H1 (cell line): ENCODE measurements at regions not wholly inside any gene's neighbourhood (a gene's known extent, or its start where the extent isn't known, plus 50 kb on each side); places are given as distances from the start of the nearest gene placed in this dataset.

Experiments used
- CTCF ChIA-PET: fragments of 300-600 bp; sonication (Branson Sonifier 250); formaldehyde crosslinking; loops from one replicate; lab custom pipeline; 2021; ENCODE audit not compliant: partially characterized antibody; lab: Charles Lee
- POLR2A ChIA-PET: fragments of 300-600 bp; sonication (Branson Sonifier 250); formaldehyde crosslinking; loops from one replicate; lab custom pipeline; 2021; ENCODE audit warnings: inconsistent platforms; ENCODE audit not compliant: partially characterized antibody; lab: Charles Lee
- DNase-seq, 2 experiments: peaks; one replicate each; pipeline versions ENCODE4 v3.0.0 to v3.0.0-alpha.2; 2010 to 2022; ENCODE audit warnings: low spot score in 2 of 2, low read depth in 1 of 2, mixed read lengths in 1 of 2
- FAIRE-seq: peaks from 2 replicates; lab custom pipeline; 2011; peaks lifted over from hg19 to GRCh38; lab: Jason Lieb, UNC
- H2AFZ ChIP-seq: 2 replicates; pipeline ENCODE4 v1.8.1; 2012; ENCODE audit warnings: low read length, inconsistent platforms
- H2AK5ac ChIP-seq: 2 replicates; pipeline ENCODE4 v1.6.1; 2013; ENCODE audit warnings: low read depth, low read length
- H2BK120ac ChIP-seq: replicated peaks from 2 replicates; pipeline ENCODE3; 2013; ENCODE audit warnings: low read depth, low read length, inconsistent platforms
- H2BK12ac ChIP-seq: 2 replicates; pipeline ENCODE4 v1.6.1; 2013; ENCODE audit warnings: low read depth, low read length
- H2BK15ac ChIP-seq: 2 replicates; pipeline ENCODE4 v1.6.1; 2013; ENCODE audit warnings: low read length
- H2BK20ac ChIP-seq: 2 replicates; pipeline ENCODE4 v1.6.1; 2013; ENCODE audit warnings: low read length
- H2BK5ac ChIP-seq: 2 replicates; pipeline ENCODE4 v1.6.1; 2013; ENCODE audit warnings: low read depth, low read length
- H3K14ac ChIP-seq: 2 replicates; pipeline ENCODE4 v1.6.1; 2013; ENCODE audit warnings: inconsistent platforms; ENCODE audit not compliant: insufficient read length
- H3K18ac ChIP-seq: 2 replicates; pipeline ENCODE4 v1.6.1; 2013; ENCODE audit warnings: low read length; ENCODE audit errors: extremely low read depth
- H3K23ac ChIP-seq: 2 replicates; pipeline ENCODE4 v1.6.1; 2013; ENCODE audit warnings: inconsistent platforms; ENCODE audit not compliant: insufficient read length
- H3K23me2 ChIP-seq: 2 replicates; pipeline ENCODE4 v1.6.1; 2013; ENCODE audit warnings: low read depth, low read length
- H3K27ac ChIP-seq: 2 replicates; pipeline ENCODE4 v1.6.1; 2011; ENCODE audit warnings: low read depth, low read length, inconsistent platforms
- H3K27me3 ChIP-seq, 4 experiments: replicated peaks in 1 of 4; 1 replicate in 1 of 4; 2 replicates in 3 of 4; pipeline versions ENCODE4 v1.6.1 to v1.8.1; 2011 to 2013; ENCODE audit warnings: low read length in 3 of 4, mild to moderate bottlenecking in 3 of 4, inconsistent platforms in 2 of 4, mixed read lengths in 2 of 4, moderate library complexity in 1 of 4; ENCODE audit not compliant: control insufficient read depth in 3 of 4, insufficient read depth in 3 of 4; ENCODE audit errors: extremely low read depth in 1 of 4
- H3K36me3 ChIP-seq, 4 experiments: 2 replicates each; pipeline versions ENCODE4 v1.6.1 to v1.8.1; 2011 to 2013; ENCODE audit warnings: mild to moderate bottlenecking in 4 of 4, low read length in 3 of 4, moderate library complexity in 2 of 4, control low read depth in 1 of 4, inconsistent platforms in 1 of 4; ENCODE audit not compliant: insufficient read depth in 4 of 4, control insufficient read depth in 2 of 4
- H3K4ac ChIP-seq: replicated peaks from 2 replicates; pipeline ENCODE3; 2013; ENCODE audit warnings: low read length, low read depth, mixed read lengths, inconsistent platforms; ENCODE audit not compliant: insufficient read length
- H3K4me1 ChIP-seq, 4 experiments: replicated peaks in 1 of 4; 1 replicate in 1 of 4; 2 replicates in 3 of 4; pipeline versions ENCODE4 v1.6.1 to v1.8.1; 2011 to 2013; ENCODE audit warnings: low read length in 3 of 4, inconsistent platforms in 2 of 4, mixed read lengths in 1 of 4; ENCODE audit not compliant: insufficient read depth in 4 of 4, control insufficient read depth in 3 of 4
- H3K4me2 ChIP-seq, 2 experiments: 2 replicates each; pipeline versions ENCODE4 v1.6.1 to v1.8.1; 2011 to 2013; ENCODE audit warnings: low read depth in 2 of 2, low read length in 2 of 2, control low read depth in 1 of 2, inconsistent platforms in 1 of 2, mild to moderate bottlenecking in 1 of 2; ENCODE audit not compliant: insufficient read depth in 1 of 2
- H3K4me3 ChIP-seq, 4 experiments: fragments of 200-600, 300-600 bp in 1 of 4; sonication (generic), shearing (Covaris generic), sonication (Bioruptor Twin) in 1 of 4; 2 replicates each; pipeline versions ENCODE4 v1.5.1 to v1.8.1; 2011 to 2016; ENCODE audit warnings: low read length in 4 of 4, low read depth in 3 of 4, control low read depth in 2 of 4, inconsistent platforms in 2 of 4, mild to moderate bottlenecking in 2 of 4, mixed read lengths in 1 of 4, moderate library complexity in 1 of 4; ENCODE audit not compliant: insufficient read depth in 2 of 4; ENCODE audit errors: extremely low read depth in 1 of 4
- H3K56ac ChIP-seq: replicated peaks from 2 replicates; pipeline ENCODE3; 2013; ENCODE audit warnings: low read depth, mild to moderate bottlenecking, mixed read lengths, low read length, inconsistent platforms; ENCODE audit not compliant: insufficient read length
- H3K79me1 ChIP-seq: 2 replicates; pipeline ENCODE4 v1.6.1; 2013; ENCODE audit warnings: low read depth, low read length, control low read depth
- H3K79me2 ChIP-seq, 2 experiments: 2 replicates each; pipeline versions ENCODE4 v1.6.1 to v1.8.1; 2012 to 2013; ENCODE audit warnings: low read length in 2 of 2, mild to moderate bottlenecking in 2 of 2, inconsistent platforms in 1 of 2; ENCODE audit not compliant: insufficient read depth in 2 of 2, control insufficient read depth in 1 of 2
- H3K9ac ChIP-seq, 4 experiments: replicated peaks in 1 of 4; 1 replicate in 1 of 4; 2 replicates in 3 of 4; pipeline versions ENCODE4 v1.6.1 to v1.8.1; 2011 to 2013; ENCODE audit warnings: low read depth in 3 of 4, low read length in 3 of 4, control low read depth in 2 of 4, mild to moderate bottlenecking in 2 of 4, moderate library complexity in 2 of 4, inconsistent platforms in 1 of 4; ENCODE audit errors: extremely low read depth in 1 of 4
- H3K9me3 ChIP-seq, 2 experiments: 2 replicates each; pipeline versions ENCODE4 v1.6.1 to v1.8.1; 2012 to 2013; ENCODE audit warnings: mild to moderate bottlenecking in 2 of 2, moderate library complexity in 2 of 2, control low read depth in 1 of 2, inconsistent platforms in 1 of 2, low read depth in 1 of 2, low read length in 1 of 2, mixed read lengths in 1 of 2; ENCODE audit not compliant: insufficient read depth in 2 of 2
- H4K20me1 ChIP-seq, 2 experiments: replicated peaks in 1 of 2; 2 replicates each; pipeline versions ENCODE3 to v1.8.1; 2011 to 2013; ENCODE audit warnings: inconsistent platforms in 2 of 2, low read length in 2 of 2, mild to moderate bottlenecking in 1 of 2; ENCODE audit not compliant: insufficient read depth in 2 of 2, control insufficient read depth in 1 of 2
- H4K5ac ChIP-seq: 2 replicates; pipeline ENCODE4 v1.6.1; 2013; ENCODE audit warnings: low read length, low read depth, mixed read lengths, inconsistent platforms; ENCODE audit not compliant: insufficient read length
- H4K8ac ChIP-seq: 2 replicates; pipeline ENCODE4 v1.8.0; 2013; ENCODE audit warnings: mild to moderate bottlenecking, moderate library complexity, low read length, inconsistent platforms; ENCODE audit not compliant: insufficient read depth; ENCODE audit errors: extremely low read depth
- H4K91ac ChIP-seq: replicated peaks from 2 replicates; pipeline ENCODE3; 2013; ENCODE audit warnings: low read length, mixed read lengths, inconsistent platforms; ENCODE audit not compliant: insufficient read length
- CHD2 ChIP-seq: IDR thresholded peaks from 2 replicates; pipeline ENCODE4 v1.6.1; 2012; ENCODE audit warnings: low read length, improper control_type of control experiment
- CREB1 ChIP-seq: IDR thresholded peaks from 2 replicates; pipeline ENCODE4 v1.6.1; 2012; ENCODE audit warnings: inconsistent platforms
- CTBP2 ChIP-seq: IDR thresholded peaks from 2 replicates; pipeline ENCODE4 v1.7.0; 2011; ENCODE audit warnings: borderline replicate concordance, mild to moderate bottlenecking, moderate library complexity, mixed read lengths, low read length; ENCODE audit not compliant: insufficient read depth, insufficient read length
- KDM1A ChIP-seq: fragments of 200-600, 300-600 bp; sonication (generic); IDR thresholded peaks from 2 replicates; pipeline ENCODE4 v1.7.1; 2016; ENCODE audit warnings: mild to moderate bottlenecking, low read length, borderline replicate concordance
- NANOG ChIP-seq: IDR thresholded peaks from 2 replicates; pipeline ENCODE4 v1.6.1; 2011; ENCODE audit warnings: low read length, low read depth, mild to moderate bottlenecking, inconsistent platforms; ENCODE audit not compliant: insufficient read depth, poor library complexity, severe bottlenecking
- NRF1 ChIP-seq: IDR thresholded peaks from 2 replicates; pipeline ENCODE4 v1.6.1; 2011; ENCODE audit warnings: mild to moderate bottlenecking, low read depth, low read length, improper control_type of control experiment
- SIN3A ChIP-seq, 2 experiments: IDR thresholded peaks in 1 of 2; conservative IDR thresholded peaks in 1 of 2; 2 replicates each; pipeline ENCODE4 v1.6.1; 2011 to 2012; ENCODE audit warnings: low read length in 2 of 2, improper control_type of control experiment in 1 of 2, low read depth in 1 of 2, mild to moderate bottlenecking in 1 of 2
- SIRT6 ChIP-seq: IDR thresholded peaks from one replicate; pipeline ENCODE4 v1.7.1; 2012; ENCODE audit warnings: low read length, inconsistent platforms
- TAF7 ChIP-seq: optimal IDR thresholded peaks from 2 replicates; pipeline ENCODE3; 2011; ENCODE audit warnings: low read depth, mild to moderate bottlenecking, inconsistent platforms, low read length, moderate library complexity, borderline replicate concordance
- TBP ChIP-seq: IDR thresholded peaks from 2 replicates; pipeline ENCODE4 v1.6.1; 2011; ENCODE audit warnings: low read depth, low read length, improper control_type of control experiment
- WGBS, 2 experiments: shearing (Covaris generic) in 1 of 2; methylation state at CpG; one replicate each; pipeline versions ENCODE4 v1.1.6 to v1.1.7; 2013 to 2015; ENCODE audit warnings: low lambda C conversion rate in 2 of 2, mixed read lengths in 2 of 2, inconsistent platforms in 1 of 2, low coverage in 1 of 2, missing lambda C conversion rate in 1 of 2; ENCODE audit not compliant: insufficient replicate concordance in 2 of 2, insufficient coverage in 1 of 2, insufficient read length in 1 of 2; ENCODE audit errors: extremely low coverage in 1 of 2, missing lambda C conversion rate in 1 of 2; 5-methylcytosine and 5-hydroxymethylcytosine counted together
- TF ChIP-seq, protein P1 (sequence below): IDR thresholded peaks from 2 replicates; pipeline ENCODE4 v1.6.1; 2011; ENCODE audit warnings: low read length, improper control_type of control experiment
- TF ChIP-seq, protein P2 (sequence below): IDR thresholded peaks from 2 replicates; pipeline ENCODE4 v1.6.1; 2012; ENCODE audit warnings: inconsistent platforms

DNA sequence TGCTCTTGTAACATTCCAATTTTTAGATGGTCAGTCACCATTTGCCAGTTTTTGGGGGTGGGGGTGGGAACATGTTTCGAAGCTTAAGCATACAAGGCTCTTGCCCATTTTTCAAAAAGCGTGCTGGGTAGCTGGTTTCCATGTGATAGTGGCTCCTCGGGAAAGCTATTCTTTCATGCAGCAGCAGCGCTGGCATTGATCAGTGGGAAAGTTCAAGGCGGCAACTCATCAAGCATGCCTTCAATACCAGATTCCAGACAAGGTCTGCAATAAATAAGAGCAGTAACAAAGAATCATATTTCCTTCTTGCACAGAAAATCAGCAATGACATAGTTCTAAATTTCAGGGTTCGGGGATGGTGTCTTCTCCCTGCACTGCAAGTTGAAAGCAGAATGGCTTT is 133.5 kb upstream of the ONECUT1 start:
- Histone ChIP-seq H2BK15ac (no peak overlapping the region), H3K4me3 (no peak overlapping the region), H3K4me1 (no peaks in the 10 kb centered on the region; a peak in 1 of 7 replicates), H2BK120ac (no peak overlapping the region), H3K9ac (peak overlapping the region in 1 of 4 experiments; percentile 13; a peak in 1 of 7 replicates), H3K4me2 (no peak overlapping the region), H3K23ac (no peak overlapping the region), H3K79me1 (no peaks in the 10 kb centered on the region), H3K14ac (no peak overlapping the region), H3K9me3 (no peaks in the 10 kb centered on the region), H3K4ac (no peak overlapping the region), H3K56ac (no peak overlapping the region), H3K18ac (no peak overlapping the region), H2AFZ (no peak overlapping the region), H2AK5ac (no peak overlapping the region), H4K20me1 (no peaks in the 10 kb centered on the region), H2BK12ac (no peak overlapping the region), H3K79me2 (no peaks in the 10 kb centered on the region), H3K27ac (no peak overlapping the region), H2BK5ac (no peak overlapping the region), H2BK20ac (no peak overlapping the region), H4K91ac (no peak overlapping the region), H3K23me2 (no peaks in the 10 kb centered on the region), H4K8ac (no peak overlapping the region), H3K36me3 (no peaks in the 10 kb centered on the region), H4K5ac (no peak overlapping the region), H3K27me3 (no peaks in the 10 kb centered on the region; a peak in 1 of 7 replicates)
- ChIA-PET POLR2A (no interaction called here), CTCF (interaction anchor here (0.7 to 1.4 kb wide), 3 partner anchors 12 to 462 kb away, joined by 3 to 4 read pairs (median 3); no protein-coding TSS in a partner anchor)
- 79% methylated on average over 6 of the region's 6 CpGs; no CpG with 5 or more reads in 1 of the 2 experiments for WGBS, 2 experiments
- TF ChIP-seq CHD2 (no peak), CTBP2 (no peak), KDM1A (no peak), SIRT6 (no peak), TBP (no peak), NANOG (no peak), SIN3A (conservative IDR thresholded peaks at IDR 0.05 in 1 of 2, IDR thresholded peaks at IDR 0.05 in 1 of 2; ENCODE audit: low read depth in 1 of 2, low read length in 2 of 2) (no peak), NRF1 (no peak), TAF7 (no peak), CREB1 (no peak)
- TF ChIP-seq, protein P1, sequence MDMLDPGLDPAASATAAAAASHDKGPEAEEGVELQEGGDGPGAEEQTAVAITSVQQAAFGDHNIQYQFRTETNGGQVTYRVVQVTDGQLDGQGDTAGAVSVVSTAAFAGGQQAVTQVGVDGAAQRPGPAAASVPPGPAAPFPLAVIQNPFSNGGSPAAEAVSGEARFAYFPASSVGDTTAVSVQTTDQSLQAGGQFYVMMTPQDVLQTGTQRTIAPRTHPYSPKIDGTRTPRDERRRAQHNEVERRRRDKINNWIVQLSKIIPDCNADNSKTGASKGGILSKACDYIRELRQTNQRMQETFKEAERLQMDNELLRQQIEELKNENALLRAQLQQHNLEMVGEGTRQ = no peak
- TF ChIP-seq, protein P2, sequence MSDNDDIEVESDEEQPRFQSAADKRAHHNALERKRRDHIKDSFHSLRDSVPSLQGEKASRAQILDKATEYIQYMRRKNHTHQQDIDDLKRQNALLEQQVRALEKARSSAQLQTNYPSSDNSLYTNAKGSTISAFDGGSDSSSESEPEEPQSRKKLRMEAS = no peak
- no peak for DNase-seq
- no peak for FAIRE-seq
